Right lobe of liver (tissue), 4 donors: ENCODE measurements at regions not wholly inside any gene's neighbourhood (a gene's known extent, or its start where the extent isn't known, plus 50 kb on each side); places are given as distances from the start of the nearest gene placed in this dataset.

Experiments
- POLR2A ChIP-seq: fragments of 450-650 bp; IDR thresholded peaks from one replicate; pipeline ENCODE4 v1.6.1; 2017; ENCODE audit warnings: antibody characterized with exemption, mild to moderate bottlenecking
- TF ChIP-seq, protein P1 (sequence below), 4 donors: fragments of 200-600 bp in 3 of 4; fragments of 450-650 bp in 1 of 4; IDR thresholded peaks; one replicate each; pipeline versions ENCODE4 v1.5.1 to v1.8.0; 2016 to 2022; ENCODE audit warnings: antibody characterized with exemption in 4 of 4, mild to moderate bottlenecking in 2 of 4
- donor health status: DM: no; HTN: no; CAD: no.
- donor health status: DM: no; HTN: no; CAD: no.
- donor health status: DM: no; HTN: yes; CAD: no.

DNA sequence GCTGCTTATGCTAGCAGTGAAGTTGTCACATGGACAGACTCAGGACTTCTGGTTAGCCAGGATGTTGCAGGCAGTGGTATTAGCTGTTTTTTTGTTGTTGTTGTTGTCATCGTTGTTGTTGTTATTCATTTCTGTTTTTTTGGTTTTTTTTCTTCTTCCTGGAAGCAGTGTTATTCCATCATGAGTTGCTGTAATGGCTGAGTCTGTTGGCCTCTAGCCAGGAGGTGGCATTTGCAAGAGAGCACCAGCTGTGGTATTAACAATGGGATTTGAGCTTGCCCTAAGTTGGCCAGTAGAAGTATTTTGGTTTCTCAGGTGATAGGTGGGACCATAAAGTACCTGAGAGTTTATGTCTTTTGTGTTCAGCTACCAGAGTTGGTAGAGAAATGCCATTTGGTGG, 561.1 kb downstream of the KCTD16 start:
- TF ChIP-seq, protein P1, sequence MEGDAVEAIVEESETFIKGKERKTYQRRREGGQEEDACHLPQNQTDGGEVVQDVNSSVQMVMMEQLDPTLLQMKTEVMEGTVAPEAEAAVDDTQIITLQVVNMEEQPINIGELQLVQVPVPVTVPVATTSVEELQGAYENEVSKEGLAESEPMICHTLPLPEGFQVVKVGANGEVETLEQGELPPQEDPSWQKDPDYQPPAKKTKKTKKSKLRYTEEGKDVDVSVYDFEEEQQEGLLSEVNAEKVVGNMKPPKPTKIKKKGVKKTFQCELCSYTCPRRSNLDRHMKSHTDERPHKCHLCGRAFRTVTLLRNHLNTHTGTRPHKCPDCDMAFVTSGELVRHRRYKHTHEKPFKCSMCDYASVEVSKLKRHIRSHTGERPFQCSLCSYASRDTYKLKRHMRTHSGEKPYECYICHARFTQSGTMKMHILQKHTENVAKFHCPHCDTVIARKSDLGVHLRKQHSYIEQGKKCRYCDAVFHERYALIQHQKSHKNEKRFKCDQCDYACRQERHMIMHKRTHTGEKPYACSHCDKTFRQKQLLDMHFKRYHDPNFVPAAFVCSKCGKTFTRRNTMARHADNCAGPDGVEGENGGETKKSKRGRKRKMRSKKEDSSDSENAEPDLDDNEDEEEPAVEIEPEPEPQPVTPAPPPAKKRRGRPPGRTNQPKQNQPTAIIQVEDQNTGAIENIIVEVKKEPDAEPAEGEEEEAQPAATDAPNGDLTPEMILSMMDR (IDR thresholded peaks at IDR 0.05), result no peak
- TF ChIP-seq POLR2A, result no peak
